ENCODE measurements at regions not wholly inside any gene's neighbourhood (a gene's known extent, or its start where the extent isn't known, plus 50 kb on each side); places are given as distances from the start of the nearest gene placed in this dataset.

GRCh38 chr5:173720286-173720952 lies 104.0 kb upstream of the BOD1 start:
- TF ChIP-seq HNF4A (conservative IDR thresholded peaks at IDR 0.05) (no peak), TAF1 (conservative IDR thresholded peaks at IDR 0.05) (no peak), RAD21 (IDR thresholded peaks at IDR 0.05) (no peak), ZBTB33 (IDR thresholded peaks at IDR 0.05) (no peak), GABPA (IDR thresholded peaks at IDR 0.05 in 1 of 2, conservative IDR thresholded peaks at IDR 0.05 in 1 of 2) (no peak), CTCF (IDR thresholded peaks at IDR 0.05; ENCODE audit: low read depth, low read length, missing input control) (no peak), REST (IDR thresholded peaks at IDR 0.05) (no peak), HNF4G (IDR thresholded peaks at IDR 0.05) (no peak), MAX (IDR thresholded peaks at IDR 0.05) (no peak), FOXA2 (IDR thresholded peaks at IDR 0.05) (no peak), YY1 (IDR thresholded peaks at IDR 0.05) (no peak), JUND (IDR thresholded peaks at IDR 0.05) (no peak), RXRA (IDR thresholded peaks at IDR 0.05) (no peak), ATF3 (IDR thresholded peaks at IDR 0.05) (no peak), NR2F2 (IDR thresholded peaks at IDR 0.05) (no peak), SP1 (IDR thresholded peaks at IDR 0.05) (no peak)
- no peaks in the 10 kb centered on the region for H3K9me3 ChIP-seq (ENCODE audit: control insufficient read depth in 4 of 4, low read length in 3 of 4)
- H3K27ac ChIP-seq (ENCODE audit: low read depth in 1 of 2, low read length in 2 of 2) = no peak overlapping the region
- no peaks in the 10 kb centered on the region for H3K27me3 ChIP-seq (ENCODE audit: control insufficient read depth in 4 of 4, insufficient read depth in 4 of 4, low read length in 3 of 4)
- H3K4me1 ChIP-seq (ENCODE audit: control insufficient read depth in 4 of 4, insufficient read depth in 4 of 4, low read length in 3 of 4) = peaks cover 10 to 27% (median 19%) of the 10 kb centered on the region in 4 donors
- 84% methylated on average over 8 of the region's 8 CpGs for WGBS
- no peak for DNase-seq (ENCODE audit: low spot score)
- H3K36me3 ChIP-seq (ENCODE audit: control insufficient read depth in 4 of 4, insufficient read depth in 3 of 4, low read depth in 1 of 4, low read length in 3 of 4) = no peaks in the 10 kb centered on the region
- no peak overlapping the region for H3K4me3 ChIP-seq (ENCODE audit: low read depth in 1 of 3, low read length in 3 of 3)
- no peak overlapping the region for H3K9ac ChIP-seq (ENCODE audit: low read depth in 1 of 2, low read length in 2 of 2)

Measured in liver (tissue), 8 donors.